Upper lobe of left lung (tissue), 4 donors: ENCODE measurements at regions not wholly inside any gene's neighbourhood (a gene's known extent, or its start where the extent isn't known, plus 50 kb on each side); places are given as distances from the start of the nearest gene placed in this dataset.

Source experiments
- CTCF ChIP-seq, 6 experiments: fragments of 450-650 bp in 4 of 6; fragments of 200-600 bp in 2 of 6; sonication (generic) in 2 of 6; IDR thresholded peaks; one replicate each; pipeline ENCODE4 v1.5.1; 2016 to 2019; ENCODE audit warnings: antibody characterized with exemption in 6 of 6
- EP300 ChIP-seq, 4 donors: sonication (generic); formaldehyde crosslinking; IDR thresholded peaks; one replicate each; pipeline ENCODE4 v1.5.1; 2017; ENCODE audit warnings: antibody characterized with exemption in 4 of 4, control low read depth in 2 of 4
- POLR2A ChIP-seq, 4 donors: fragments of 450-650 bp; IDR thresholded peaks; one replicate each; pipeline ENCODE4 v1.5.1; 2016 to 2017; ENCODE audit warnings: antibody characterized with exemption in 4 of 4, mild to moderate bottlenecking in 2 of 4
- POLR2AphosphoS5 ChIP-seq, 2 donors: sonication (generic); formaldehyde crosslinking; IDR thresholded peaks; one replicate each; pipeline ENCODE4 v1.5.1; 2017; ENCODE audit warnings: antibody characterized with exemption in 2 of 2

GRCh38 chr2:58608146-58608545 lies 367.0 kb upstream of the FANCL start:
- TF ChIP-seq CTCF (IDR thresholded peaks at IDR 0.05) (no peak), POLR2AphosphoS5 (IDR thresholded peaks at IDR 0.05) (no peak), POLR2A (IDR thresholded peaks at IDR 0.05) (no peak), EP300 (IDR thresholded peaks at IDR 0.05) (no peak)
